LNCaP clone FGC (cell line): ENCODE measurements at regions not wholly inside any gene's neighbourhood (a gene's known extent, or its start where the extent isn't known, plus 50 kb on each side); places are given as distances from the start of the nearest gene placed in this dataset.

Experiments
- DNase-seq: peaks from one replicate; pipeline ENCODE4 v3.0.0-alpha.2; 2011; ENCODE audit warnings: low read depth
- H3K4me3 ChIP-seq: 2 replicates; pipeline ENCODE4 v1.5.1; 2011; ENCODE audit warnings: mild to moderate bottlenecking, low read depth, low read length, control low read depth
- CTCF ChIP-seq: IDR thresholded peaks from 2 replicates; pipeline ENCODE4 v1.5.1; 2012; ENCODE audit warnings: mild to moderate bottlenecking; ENCODE audit not compliant: control insufficient read depth, insufficient read depth; ENCODE audit errors: extremely low read depth

- no peak for DNase-seq
- TF ChIP-seq CTCF, result no peak
Observed at GRCh38 chr16:79407005-79407404, 193.5 kb downstream of the MAF start.

GRCh38 chr16:79404571-79404970 is 196.0 kb downstream of the MAF start:
- H3K4me3 ChIP-seq, result no peak overlapping the region
- no peak for TF ChIP-seq CTCF
- DNase-seq, result no peak

More at GRCh38 chr16:79407005-79407404, 193.5 kb downstream of the MAF start:
- no peak overlapping the region for H3K4me3 ChIP-seq

GRCh38 chr16:79403534-79403933 is 197.0 kb downstream of the MAF start:
- DNase-seq, result no peak
- no peak overlapping the region for H3K4me3 ChIP-seq
- TF ChIP-seq CTCF, result no peak

DNA sequence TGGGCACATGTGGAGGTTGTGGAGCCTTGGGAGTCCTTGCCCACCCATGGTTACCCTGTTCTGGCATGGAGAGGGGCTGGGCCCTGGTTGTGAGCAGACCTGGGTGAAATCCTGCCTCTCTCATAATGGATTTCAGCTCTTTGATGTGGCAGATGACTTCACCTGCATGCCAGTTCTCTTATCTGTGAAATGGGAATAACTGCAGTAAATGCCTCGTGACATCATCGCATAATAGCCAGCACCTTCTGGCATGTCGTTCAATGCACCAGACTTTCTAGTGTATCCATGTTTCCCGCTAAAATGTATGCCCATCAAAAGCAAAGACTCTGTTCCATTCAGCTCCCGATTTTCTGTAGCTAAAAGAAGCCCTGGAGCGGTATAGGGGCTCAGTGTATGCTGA is 197.6 kb downstream of the MAF start:
- no peak for DNase-seq
- no peak overlapping the region for H3K4me3 ChIP-seq
- TF ChIP-seq CTCF, result no peak

DNA sequence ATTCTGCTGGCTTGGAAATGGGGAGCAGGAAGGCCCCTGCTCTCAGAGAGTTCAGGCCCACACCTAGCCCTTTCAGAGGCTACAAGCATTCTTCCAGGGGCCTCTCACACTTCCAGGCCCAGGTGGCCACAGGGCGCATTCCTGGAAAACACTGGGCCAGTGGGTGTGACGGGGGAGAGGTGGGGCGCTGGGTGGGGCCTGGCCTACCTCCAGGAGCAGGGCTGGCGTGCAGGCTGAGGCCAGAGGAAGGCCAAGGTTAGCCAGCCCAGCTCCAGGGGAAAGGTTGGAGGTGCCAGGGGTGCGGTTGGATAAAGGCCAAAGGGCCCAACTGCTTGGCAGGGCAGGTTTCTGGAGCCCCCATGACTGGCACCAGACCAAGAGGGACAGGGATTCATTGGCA is 198.2 kb downstream of the MAF start:
- DNase-seq, result no peak
- no peak for TF ChIP-seq CTCF
- H3K4me3 ChIP-seq, result no peak overlapping the region

GRCh38 chr16:79401782-79402181 is 198.8 kb downstream of the MAF start:
- DNase-seq, result no peak

More at GRCh38 chr16:79401782-79402181, 198.8 kb downstream of the MAF start:
- TF ChIP-seq CTCF, result no peak
- H3K4me3 ChIP-seq, result no peak overlapping the region
